Naive thymus-derived CD8-positive, alpha-beta T cell (primary cell): ENCODE measurements at regions not wholly inside any gene's neighbourhood (a gene's known extent, or its start where the extent isn't known, plus 50 kb on each side); places are given as distances from the start of the nearest gene placed in this dataset.

ENCODE experiments used
- ATAC-seq, 2 donors: fragments of 150-1000 bp; cut with Tn5 transposase in 1 of 2; sonication (Bioruptor Pico), chemical (Tn5 transposase) in 1 of 2; 1 replicate in 1 of 2; 2 replicates in 1 of 2; pipeline ENCODE4 v1.10.0; 2021; ENCODE audit warnings: mild to moderate bottlenecking in 2 of 2, moderate library complexity in 2 of 2
- POLR2A ChIA-PET: fragments of 350-600 bp; sonication (Branson Sonifier 250); formaldehyde crosslinking; loops from one replicate; lab custom pipeline; 2021; ENCODE audit warnings: antibody characterized with exemption; lab: Charles Lee
- DNase-seq, 10 donors: peaks; one replicate each; pipeline versions ENCODE4 v3.0.0 to v3.0.0-alpha.2; 2020 to 2022
- H3K27ac Mint-ChIP-seq, 10 donors: one replicate each; pipeline ENCODE4 v1.8.0; 2020 to 2022; ENCODE audit warnings: mild to moderate bottlenecking in 10 of 10, mixed read lengths in 10 of 10, moderate library complexity in 4 of 10, inconsistent platforms in 1 of 10
- H3K27me3 Mint-ChIP-seq, 5 donors: one replicate each; pipeline ENCODE4 v1.8.0; 2021 to 2022; ENCODE audit warnings: mixed read lengths in 5 of 5
- H3K36me3 Mint-ChIP-seq, 3 donors: one replicate each; pipeline ENCODE4 v1.8.0; 2020 to 2022; ENCODE audit warnings: mixed read lengths in 3 of 3, mild to moderate bottlenecking in 2 of 3, inconsistent platforms in 1 of 3
- H3K4me1 Mint-ChIP-seq, 4 donors: one replicate each; pipeline ENCODE4 v1.8.0; 2021 to 2022; ENCODE audit warnings: mixed read lengths in 4 of 4
- H3K4me3 Mint-ChIP-seq, 10 donors: one replicate each; pipeline ENCODE4 v1.8.0; 2020 to 2022; ENCODE audit warnings: mild to moderate bottlenecking in 10 of 10, mixed read lengths in 10 of 10, moderate library complexity in 6 of 10, inconsistent platforms in 1 of 10
- H3K9me3 Mint-ChIP-seq, 9 donors: one replicate each; pipeline ENCODE4 v1.8.0; 2020 to 2022; ENCODE audit warnings: mixed read lengths in 9 of 9, mild to moderate bottlenecking in 3 of 9, inconsistent platforms in 1 of 9, moderate library complexity in 1 of 9

- H3K4me1 Mint-ChIP-seq = peaks cover 0 to 3% (median 0%) of the 10 kb centered on the region in 4 donors
- H3K9me3 Mint-ChIP-seq = peaks cover 0 to 14% (median 0%) of the 10 kb centered on the region in 9 donors
- DNase-seq (no peak), ATAC-seq (no peak)
- no peak overlapping the region for H3K27ac Mint-ChIP-seq
- POLR2A ChIA-PET = no interaction called here
- H3K4me3 Mint-ChIP-seq = no peak overlapping the region
- H3K36me3 Mint-ChIP-seq = no peaks in the 10 kb centered on the region
- peaks cover 2 to 22% (median 6%) of the 10 kb centered on the region in 5 donors for H3K27me3 Mint-ChIP-seq
These were observed 709.4 kb downstream of the MATN1 start for GRCh38 chr1:30014031-30014430.

- Mint-ChIP-seq H3K27ac (no peak overlapping the region), H3K4me3 (no peak overlapping the region), H3K9me3 (peaks cover 0 to 3% (median 0%) of the 10 kb centered on the region in 9 donors), H3K4me1 (peaks cover 0 to 3% (median 0%) of the 10 kb centered on the region in 4 donors), H3K27me3 (peaks cover 4 to 28% (median 10%) of the 10 kb centered on the region in 5 donors), H3K36me3 (no peaks in the 10 kb centered on the region)
- POLR2A ChIA-PET = no interaction called here
- ATAC-seq = no peak
- no peak for DNase-seq
These were observed 710.6 kb downstream of the MATN1 start for GRCh38 chr1:30012455-30013440.

GRCh38 chr1:30011970-30012369 is 711.4 kb downstream of the MATN1 start:
- Mint-ChIP-seq H3K27me3 (peaks cover 4 to 28% (median 10%) of the 10 kb centered on the region in 5 donors), H3K9me3 (no peaks in the 10 kb centered on the region), H3K4me3 (no peak overlapping the region), H3K4me1 (peaks cover 0 to 3% (median 0%) of the 10 kb centered on the region in 4 donors), H3K27ac (no peak overlapping the region), H3K36me3 (no peaks in the 10 kb centered on the region)
- DNase-seq (no peak), ATAC-seq (no peak)
- POLR2A ChIA-PET = no interaction called here

GRCh38 chr1:30010506-30011106 is 712.8 kb downstream of the MATN1 start:
- no peak for DNase-seq
- peaks cover 0 to 3% (median 0%) of the 10 kb centered on the region in 4 donors for H3K4me1 Mint-ChIP-seq
- no peak overlapping the region for H3K27ac Mint-ChIP-seq
- H3K9me3 Mint-ChIP-seq = no peaks in the 10 kb centered on the region
- ATAC-seq = no peak
- no peak overlapping the region for H3K4me3 Mint-ChIP-seq
- no peaks in the 10 kb centered on the region for H3K36me3 Mint-ChIP-seq
- peaks cover 4 to 28% (median 10%) of the 10 kb centered on the region in 5 donors for H3K27me3 Mint-ChIP-seq
- POLR2A ChIA-PET = no interaction called here

GRCh38 chr1:30009720-30010119 is 713.7 kb downstream of the MATN1 start:
- ATAC-seq (no peak), DNase-seq (no peak)
- Mint-ChIP-seq H3K36me3 (no peaks in the 10 kb centered on the region), H3K27ac (no peak overlapping the region), H3K9me3 (no peaks in the 10 kb centered on the region), H3K4me3 (no peak overlapping the region), H3K4me1 (peaks cover 0 to 3% (median 0%) of the 10 kb centered on the region in 4 donors), H3K27me3 (peaks cover 4 to 28% (median 10%) of the 10 kb centered on the region in 5 donors)
- POLR2A ChIA-PET = no interaction called here

GRCh38 chr1:30008998-30009657 is 714.3 kb downstream of the MATN1 start:
- H3K27me3 Mint-ChIP-seq = peaks cover 4 to 26% (median 10%) of the 10 kb centered on the region in 5 donors
- no peak overlapping the region for H3K4me3 Mint-ChIP-seq
- no peak for DNase-seq
- peaks cover 0 to 3% (median 0%) of the 10 kb centered on the region in 4 donors for H3K4me1 Mint-ChIP-seq
- no peak overlapping the region for H3K27ac Mint-ChIP-seq
- no peaks in the 10 kb centered on the region for H3K9me3 Mint-ChIP-seq
- POLR2A ChIA-PET = no interaction called here
- no peak for ATAC-seq
- no peaks in the 10 kb centered on the region for H3K36me3 Mint-ChIP-seq

GRCh38 chr1:30008372-30008997 is 714.9 kb downstream of the MATN1 start:
- H3K4me3 Mint-ChIP-seq = no peak overlapping the region

GRCh38 chr1:30005972-30006619 is 717.3 kb downstream of the MATN1 start:
- Mint-ChIP-seq H3K9me3 (no peaks in the 10 kb centered on the region), H3K4me3 (no peak overlapping the region), H3K4me1 (peaks cover 0 to 3% (median 0%) of the 10 kb centered on the region in 4 donors), H3K36me3 (no peaks in the 10 kb centered on the region), H3K27ac (no peak overlapping the region), H3K27me3 (peaks cover 2 to 33% (median 8%) of the 10 kb centered on the region in 5 donors)
- ATAC-seq = no peak
- DNase-seq = no peak
- POLR2A ChIA-PET = no interaction called here

More at GRCh38 chr1:30008372-30008997, 714.9 kb downstream of the MATN1 start:
- no peak for ATAC-seq
- DNase-seq = no peak
- H3K36me3 Mint-ChIP-seq = no peaks in the 10 kb centered on the region
- no peak overlapping the region for H3K27ac Mint-ChIP-seq
- H3K27me3 Mint-ChIP-seq = peaks cover 4 to 25% (median 10%) of the 10 kb centered on the region in 5 donors
- peaks cover 0 to 3% (median 0%) of the 10 kb centered on the region in 4 donors for H3K4me1 Mint-ChIP-seq
- H3K9me3 Mint-ChIP-seq = no peaks in the 10 kb centered on the region
- POLR2A ChIA-PET = no interaction called here

GRCh38 chr1:30001732-30002039 is 721.7 kb downstream of the MATN1 start:
- H3K4me3 Mint-ChIP-seq = no peak overlapping the region
- peaks cover 0 to 3% (median 0%) of the 10 kb centered on the region in 9 donors for H3K9me3 Mint-ChIP-seq
- DNase-seq = no peak
- POLR2A ChIA-PET = no interaction called here
- peaks cover 0 to 17% (median 1%) of the 10 kb centered on the region in 5 donors for H3K27me3 Mint-ChIP-seq
- ATAC-seq = no peak
- H3K4me1 Mint-ChIP-seq = peaks cover 0 to 3% (median 0%) of the 10 kb centered on the region in 4 donors
- H3K27ac Mint-ChIP-seq = no peak overlapping the region
- no peaks in the 10 kb centered on the region for H3K36me3 Mint-ChIP-seq

- ATAC-seq (no peak), DNase-seq (no peak)
- Mint-ChIP-seq H3K4me1 (peaks cover 0 to 3% (median 0%) of the 10 kb centered on the region in 4 donors), H3K36me3 (peaks cover 0 to 4% (median 0%) of the 10 kb centered on the region in 3 donors), H3K4me3 (no peak overlapping the region), H3K27me3 (peaks cover 0 to 17% (median 2%) of the 10 kb centered on the region in 5 donors), H3K9me3 (peaks cover 0 to 6% (median 3%) of the 10 kb centered on the region in 9 donors), H3K27ac (no peak overlapping the region)
- POLR2A ChIA-PET = no interaction called here
These were observed 722.2 kb downstream of the MATN1 start for GRCh38 chr1:30001011-30001731.

- Mint-ChIP-seq H3K9me3 (peaks cover 0 to 13% (median 7%) of the 10 kb centered on the region in 9 donors), H3K36me3 (peaks cover 0 to 11% (median 0%) of the 10 kb centered on the region in 3 donors), H3K4me3 (no peak overlapping the region), H3K27me3 (peaks cover 0 to 17% (median 3%) of the 10 kb centered on the region in 5 donors), H3K27ac (no peak overlapping the region), H3K4me1 (peaks cover 0 to 3% (median 0%) of the 10 kb centered on the region in 4 donors)
- POLR2A ChIA-PET = no interaction called here
- ATAC-seq = no peak
- DNase-seq = no peak
These were observed 723.1 kb downstream of the MATN1 start for GRCh38 chr1:30000266-30000665.
